Spinal cord (tissue), 9 donors: ENCODE measurements at regions not wholly inside any gene's neighbourhood (a gene's known extent, or its start where the extent isn't known, plus 50 kb on each side); places are given as distances from the start of the nearest gene placed in this dataset.
"Not testable (repeated sequence)": the region's sequence is repeated elsewhere in the genome, so short reads cannot be mapped to it uniquely, and the experiment has no call there.

Experiments used
- DNase-seq, 6 donors: peaks; one replicate each; pipeline versions ENCODE4 v3.0.0 to v3.0.0-alpha.2; 2013 to 2015; ENCODE audit warnings: low spot score in 6 of 6, low read depth in 4 of 6
- H3K27ac ChIP-seq: one replicate; pipeline ENCODE4 v1.5.1; 2013; ENCODE audit warnings: low read depth, low read length, control low read depth
- H3K27me3 ChIP-seq: one replicate; pipeline ENCODE4 v1.6.1; 2013; ENCODE audit warnings: low read length; ENCODE audit not compliant: control insufficient read depth, insufficient read depth
- H3K36me3 ChIP-seq: one replicate; pipeline ENCODE4 v1.6.1; 2013; ENCODE audit warnings: low read length; ENCODE audit not compliant: control insufficient read depth, insufficient read depth
- H3K4me1 ChIP-seq: one replicate; pipeline ENCODE4 v1.6.1; 2013; ENCODE audit warnings: low read length; ENCODE audit not compliant: control insufficient read depth, insufficient read depth
- H3K4me3 ChIP-seq: one replicate; pipeline ENCODE4 v1.5.1; 2013; ENCODE audit warnings: low read depth, low read length, control low read depth
- H3K9me3 ChIP-seq: one replicate; pipeline ENCODE4 v1.6.1; 2013; ENCODE audit warnings: low read length; ENCODE audit not compliant: control insufficient read depth, insufficient read depth
- WGBS: methylation state at CpG from one replicate; pipeline ENCODE4 v1.1.5; 2013; ENCODE audit warnings: missing lambda C conversion rate; ENCODE audit not compliant: insufficient coverage; 5-methylcytosine and 5-hydroxymethylcytosine counted together
- donor health status: healthy.

DNA sequence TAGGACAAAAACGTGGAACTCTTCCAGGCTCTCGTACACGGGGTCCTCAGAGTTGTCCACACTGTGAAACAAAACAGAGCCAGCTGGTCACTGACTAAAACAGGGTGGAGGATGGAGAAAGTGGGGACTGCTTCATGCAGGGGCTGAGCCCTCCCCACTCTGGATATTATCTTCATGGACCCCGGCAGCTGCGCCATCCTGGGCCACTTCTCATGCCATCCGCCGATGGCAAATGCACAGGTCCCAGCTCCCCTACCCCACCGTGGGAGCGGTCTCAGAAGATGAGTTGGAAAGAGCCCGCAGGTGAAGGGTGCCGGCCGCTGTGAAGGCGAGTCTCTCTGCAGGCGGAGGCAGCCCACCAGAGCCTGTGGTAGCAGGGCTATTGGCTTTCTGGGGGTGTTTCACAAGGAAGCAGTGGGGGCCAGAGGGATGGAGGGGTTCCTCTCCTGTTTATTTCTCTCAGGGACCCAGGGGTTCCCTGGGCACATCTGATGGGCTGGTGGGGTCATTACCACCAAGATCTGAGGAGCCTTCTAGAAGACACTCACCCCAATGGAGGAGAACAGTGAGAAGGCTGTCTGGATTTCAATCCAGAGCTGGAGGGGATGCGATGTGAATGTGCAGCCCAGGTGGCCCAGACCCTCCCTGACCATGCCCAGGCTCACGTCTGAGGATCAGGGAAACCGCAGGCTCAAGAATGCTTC lies 177.3 kb downstream of the KLF13 start:
- 93% methylated on average over 14 of the region's 17 CpGs for WGBS
- Histone ChIP-seq H3K4me3 (no peak overlapping the region), H3K27ac (no peak overlapping the region), H3K9me3 (no peaks in the 10 kb centered on the region), H3K27me3 (no peaks in the 10 kb centered on the region), H3K4me1 (no peaks in the 10 kb centered on the region), H3K36me3 (peaks cover 36% of the 10 kb centered on the region)
- no peak for DNase-seq

DNA sequence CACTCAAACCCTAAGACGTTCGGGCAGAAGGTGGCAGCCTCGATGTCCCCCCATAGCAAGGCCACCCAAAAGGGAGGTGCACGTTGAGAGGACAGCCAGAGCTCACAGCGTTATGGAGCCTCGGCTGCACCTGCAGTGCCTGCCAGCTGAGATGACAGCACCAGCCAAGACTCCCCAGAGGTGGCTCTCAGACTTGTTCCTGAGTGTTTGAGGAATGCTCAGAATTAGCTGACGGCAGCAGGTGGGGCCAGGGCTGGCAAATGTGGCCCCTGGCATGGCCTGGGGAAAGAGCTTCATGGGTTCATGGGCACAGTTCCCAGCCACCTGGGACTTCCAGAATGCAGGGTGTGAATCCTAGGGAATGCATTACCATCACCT lies 177.8 kb downstream of the KLF13 start:
- no peak overlapping the region for H3K4me3 ChIP-seq
- WGBS, result 85% methylated on average over 7 of the region's 7 CpGs
- H3K9me3 ChIP-seq, result no peaks in the 10 kb centered on the region
- H3K4me1 ChIP-seq, result no peaks in the 10 kb centered on the region
- peaks cover 31% of the 10 kb centered on the region for H3K36me3 ChIP-seq
- no peaks in the 10 kb centered on the region for H3K27me3 ChIP-seq
- DNase-seq, result no peak
- no peak overlapping the region for H3K27ac ChIP-seq

DNA sequence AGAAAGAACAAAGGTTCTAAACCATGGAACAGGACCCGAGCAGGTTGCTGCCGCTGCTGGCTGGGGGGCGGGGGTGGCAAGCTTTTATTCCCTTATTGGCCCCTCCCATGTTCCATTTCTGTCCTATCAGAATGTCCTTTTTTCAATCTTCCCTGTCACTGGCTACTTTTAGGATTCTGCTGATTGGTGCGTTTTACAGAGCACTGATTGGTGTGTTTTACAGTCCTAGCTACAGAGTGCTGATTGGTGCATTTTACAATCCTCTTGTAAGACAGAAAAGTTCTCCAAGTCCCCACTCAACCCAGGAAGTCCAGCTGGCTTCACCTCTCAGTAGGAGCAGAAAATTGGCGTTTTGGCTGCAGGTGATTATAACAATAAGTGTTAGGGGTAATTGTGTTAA lies 180.9 kb downstream of the KLF13 start:
- not testable (repeated sequence) for H3K9me3 ChIP-seq, H3K4me3 ChIP-seq, DNase-seq, H3K27me3 ChIP-seq, H3K4me1 ChIP-seq, H3K27ac ChIP-seq
- H3K36me3 ChIP-seq, result peaks cover 12% of the 10 kb centered on the region
- WGBS, result 70% methylated on average over 2 of the region's 5 CpGs

DNA sequence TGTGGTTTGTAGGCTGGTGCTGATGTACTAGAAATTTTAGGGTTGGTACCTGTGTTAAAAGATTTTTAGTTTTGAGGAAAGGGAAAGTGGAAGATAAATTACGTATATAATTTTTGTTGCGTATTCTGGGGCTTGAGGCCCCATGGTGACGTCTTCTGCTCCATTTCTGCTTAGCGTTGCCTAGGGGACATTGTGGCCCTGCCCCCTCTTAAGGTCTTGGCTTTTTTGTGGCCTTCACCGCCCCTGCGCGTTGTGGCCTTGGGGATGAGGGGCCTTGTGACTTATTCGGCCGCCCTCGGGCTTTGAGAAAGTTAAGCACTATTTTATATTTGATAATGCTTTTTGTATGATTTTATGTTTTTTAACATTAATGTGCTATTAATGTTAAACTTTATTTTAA lies 182.0 kb downstream of the KLF13 start:
- Histone ChIP-seq H3K27me3 (no peaks in the 10 kb centered on the region), H3K4me1 (peaks cover 5% of the 10 kb centered on the region), H3K9me3 (no peaks in the 10 kb centered on the region), H3K27ac (no peak overlapping the region), H3K4me3 (no peak overlapping the region), H3K36me3 (peaks cover 7% of the 10 kb centered on the region)
- 98% methylated on average over 4 of the region's 10 CpGs for WGBS
- DNase-seq, result no peak

- Histone ChIP-seq H3K4me3 (no peak overlapping the region), H3K9me3 (no peaks in the 10 kb centered on the region), H3K27ac (no peak overlapping the region), H3K4me1 (peaks cover 5% of the 10 kb centered on the region), H3K36me3 (no peaks in the 10 kb centered on the region), H3K27me3 (no peaks in the 10 kb centered on the region)
- peak in 5 of 6 donors; percentile 32 to 79 (median 46) for DNase-seq
- 0% methylated on average over 2 of the region's 11 CpGs for WGBS
These were observed 183.4 kb downstream of the KLF13 start for GRCh38 chr15:31510057-31510456.

GRCh38 chr15:31511707-31512310 lies 185.2 kb downstream of the KLF13 start:
- H3K4me1 ChIP-seq, result peaks cover 5% of the 10 kb centered on the region
- H3K36me3 ChIP-seq, result no peaks in the 10 kb centered on the region
- DNase-seq, result no peak
- WGBS, result no CpG with 5 or more reads among the region's 7 CpGs
- no peak overlapping the region for H3K27ac ChIP-seq
- no peak overlapping the region for H3K4me3 ChIP-seq
- no peaks in the 10 kb centered on the region for H3K9me3 ChIP-seq
- no peaks in the 10 kb centered on the region for H3K27me3 ChIP-seq

GRCh38 chr15:31513178-31513577 lies 186.5 kb downstream of the KLF13 start:
- no peaks in the 10 kb centered on the region for H3K36me3 ChIP-seq
- no peak overlapping the region for H3K27ac ChIP-seq
- 84% methylated on average over 7 of the region's 7 CpGs for WGBS
- no peaks in the 10 kb centered on the region for H3K27me3 ChIP-seq
- peaks cover 5% of the 10 kb centered on the region for H3K4me1 ChIP-seq
- no peak overlapping the region for H3K4me3 ChIP-seq
- no peaks in the 10 kb centered on the region for H3K9me3 ChIP-seq
- DNase-seq, result no peak

GRCh38 chr15:31516440-31516839 lies 189.8 kb downstream of the KLF13 start:
- 100% methylated on average over 1 of the region's 1 CpG for WGBS
- H3K27me3 ChIP-seq, result no peaks in the 10 kb centered on the region
- H3K36me3 ChIP-seq, result peaks cover 3% of the 10 kb centered on the region
- DNase-seq, result no peak
- no peaks in the 10 kb centered on the region for H3K4me1 ChIP-seq
- H3K9me3 ChIP-seq, result peaks cover 4% of the 10 kb centered on the region
- no peak overlapping the region for H3K4me3 ChIP-seq
- no peak overlapping the region for H3K27ac ChIP-seq

DNA sequence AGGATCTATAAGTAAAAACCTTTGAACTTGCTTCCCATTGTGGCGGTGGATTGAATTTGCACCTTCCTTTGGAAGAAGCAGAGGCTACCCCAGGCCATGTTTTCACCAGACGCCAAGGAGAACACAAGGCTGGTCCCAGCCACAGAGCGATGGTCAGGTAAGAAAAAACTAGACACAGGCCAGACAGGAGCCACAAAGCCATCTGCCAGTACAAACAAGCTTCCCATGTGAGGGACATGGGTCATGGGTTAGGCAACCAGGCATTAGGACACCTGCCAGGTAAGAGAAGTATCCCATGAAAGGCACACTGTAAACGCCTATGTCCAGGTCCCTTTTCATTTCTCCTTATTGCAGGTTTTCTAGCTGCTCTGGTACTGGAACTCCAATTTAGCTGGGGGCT lies 190.2 kb downstream of the KLF13 start:
- no peak overlapping the region for H3K4me3 ChIP-seq
- no peaks in the 10 kb centered on the region for H3K4me1 ChIP-seq
- WGBS, result 89% methylated on average over 4 of the region's 4 CpGs
- H3K27me3 ChIP-seq, result no peaks in the 10 kb centered on the region
- H3K27ac ChIP-seq, result no peak overlapping the region
- DNase-seq, result no peak
- peaks cover 4% of the 10 kb centered on the region for H3K9me3 ChIP-seq
- H3K36me3 ChIP-seq, result peaks cover 3% of the 10 kb centered on the region

- 98% methylated on average over 5 of the region's 5 CpGs for WGBS
- Histone ChIP-seq H3K4me3 (no peak overlapping the region), H3K36me3 (peaks cover 3% of the 10 kb centered on the region), H3K4me1 (no peaks in the 10 kb centered on the region), H3K27ac (no peak overlapping the region), H3K9me3 (peaks cover 4% of the 10 kb centered on the region), H3K27me3 (no peaks in the 10 kb centered on the region)
- no peak for DNase-seq
These were observed 191.1 kb downstream of the KLF13 start for GRCh38 chr15:31517711-31518110.
